NCI-H2227 treated with DMSO at 0.1 percent for 48 hours (cell line): ENCODE measurements at regions not wholly inside any gene's neighbourhood (a gene's known extent, or its start where the extent isn't known, plus 50 kb on each side); places are given as distances from the start of the nearest gene placed in this dataset.

Source experiments
- DNase-seq: peaks from one replicate; lab custom pipeline; 2025; lab: John Stamatoyannopoulos, UW

DNA sequence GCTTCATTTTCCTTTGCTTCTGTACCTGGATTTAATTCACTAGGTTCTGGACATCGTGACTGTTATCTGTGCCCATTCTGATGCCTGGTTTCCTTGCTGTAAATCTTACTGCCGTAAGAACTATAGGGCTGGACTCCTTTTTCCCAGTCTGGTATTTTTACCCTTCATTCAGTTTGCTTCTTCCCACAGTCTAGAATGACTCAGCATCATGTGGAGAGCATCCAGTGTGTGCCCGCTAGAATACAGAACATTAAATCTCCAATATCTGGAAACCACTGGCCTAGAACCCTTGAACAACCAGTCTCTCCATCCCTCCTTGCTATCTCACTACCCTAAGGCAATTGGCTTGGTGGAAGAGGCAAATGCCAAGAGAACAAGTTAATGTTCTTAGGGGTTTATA is 1075.4 kb upstream of the ZEB2 start:
- no peak for DNase-seq

DNA sequence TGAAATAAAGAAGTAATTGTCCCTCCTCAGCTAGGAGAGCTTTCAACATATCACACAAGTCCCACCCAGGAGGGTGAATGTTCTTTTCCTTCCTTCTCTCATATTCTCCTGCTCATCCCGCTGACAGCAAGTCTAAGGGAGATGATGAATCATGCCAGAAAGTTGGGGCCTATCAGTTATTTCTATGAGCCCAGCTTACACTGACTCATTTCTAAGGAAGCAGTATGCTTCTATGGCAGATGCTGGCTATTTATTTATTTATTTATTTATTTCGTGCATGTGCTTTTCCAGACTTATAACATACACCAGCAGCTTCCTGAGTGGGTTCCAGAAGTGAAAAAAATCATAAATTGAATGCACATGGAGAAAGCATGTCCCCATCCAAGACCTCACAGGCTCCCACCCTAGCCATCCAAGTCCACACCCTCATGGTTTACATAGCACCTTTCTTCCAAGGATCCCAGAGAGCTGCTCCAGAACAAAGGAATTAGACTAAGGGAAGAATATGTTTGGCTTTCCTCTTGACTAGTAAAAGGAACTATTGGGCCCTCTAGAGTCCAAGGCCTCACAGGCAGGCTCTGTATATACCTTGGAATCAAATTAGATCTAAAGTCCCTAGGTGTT is 1074.2 kb upstream of the ZEB2 start:
- DNase-seq = no peak

DNA sequence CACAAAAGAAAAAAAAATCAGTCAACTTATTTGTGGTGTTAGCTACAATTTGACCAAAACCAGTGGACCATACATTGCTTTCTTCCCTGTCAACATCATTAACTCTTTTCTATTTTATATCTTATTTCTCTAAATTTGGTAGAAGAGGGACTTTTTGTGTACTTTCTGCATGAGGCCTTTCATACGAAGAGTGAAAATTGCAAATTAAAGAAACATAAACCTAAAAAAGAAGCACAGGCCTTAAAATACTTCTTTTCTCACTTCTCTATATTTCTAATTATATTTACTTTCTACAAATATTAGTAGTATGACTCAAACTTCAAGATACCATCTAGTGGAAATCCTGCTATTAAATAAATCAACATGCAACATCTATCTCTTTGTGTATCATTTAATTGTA is 1073.4 kb upstream of the ZEB2 start:
- DNase-seq = no peak

DNA sequence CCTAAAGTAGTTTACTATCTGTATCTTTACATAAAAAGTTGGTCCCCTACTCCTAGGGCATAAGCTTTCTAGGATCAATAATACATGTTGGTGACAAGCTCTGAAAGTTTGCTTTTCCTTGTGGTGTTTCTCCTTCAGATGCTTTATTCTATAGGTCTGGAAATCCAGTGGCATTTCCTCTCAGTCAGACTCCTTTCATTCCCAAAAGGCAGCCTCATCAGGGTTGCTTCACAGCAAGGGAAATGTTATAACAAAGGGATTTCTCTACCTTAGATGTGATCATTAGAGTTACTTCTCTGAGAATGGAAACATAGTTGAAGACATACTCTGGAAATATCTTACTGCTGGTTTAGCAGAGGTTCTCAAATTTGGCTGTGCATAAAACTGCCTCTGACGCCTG is 1072.4 kb upstream of the ZEB2 start:
- no peak for DNase-seq

DNA sequence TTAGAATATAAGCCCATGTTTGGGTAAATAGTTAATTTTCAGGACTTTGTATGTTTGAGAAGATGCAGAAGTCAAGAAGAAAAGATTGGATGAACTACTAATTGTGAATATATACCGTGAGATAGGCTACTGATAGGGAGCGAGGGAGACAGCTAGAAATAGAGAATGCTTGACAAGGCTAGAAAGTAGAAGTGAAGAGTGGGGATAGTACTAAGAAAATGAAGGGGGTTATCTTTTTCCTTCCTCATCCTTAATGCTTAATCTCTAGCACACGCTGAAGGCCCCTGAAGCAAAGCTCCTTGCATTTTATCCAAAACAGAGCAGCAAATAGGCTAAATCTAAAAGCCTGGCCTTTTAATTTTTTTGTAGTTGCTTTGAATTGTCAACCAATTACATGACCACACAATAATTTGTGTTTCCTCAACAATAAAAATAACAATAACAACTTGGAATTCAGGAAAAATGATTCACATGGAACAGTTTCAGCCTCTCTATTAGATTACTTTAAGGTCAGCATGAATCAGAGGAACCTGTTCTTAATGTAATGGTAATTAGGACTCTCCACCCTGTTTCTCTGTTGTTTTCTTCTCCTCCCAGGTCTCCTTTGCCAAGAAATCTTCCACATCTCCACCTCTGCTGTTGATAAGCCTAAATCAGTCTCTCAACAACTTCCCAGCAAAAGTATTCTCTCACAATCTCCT is 1071.3 kb upstream of the ZEB2 start:
- DNase-seq = no peak

DNA sequence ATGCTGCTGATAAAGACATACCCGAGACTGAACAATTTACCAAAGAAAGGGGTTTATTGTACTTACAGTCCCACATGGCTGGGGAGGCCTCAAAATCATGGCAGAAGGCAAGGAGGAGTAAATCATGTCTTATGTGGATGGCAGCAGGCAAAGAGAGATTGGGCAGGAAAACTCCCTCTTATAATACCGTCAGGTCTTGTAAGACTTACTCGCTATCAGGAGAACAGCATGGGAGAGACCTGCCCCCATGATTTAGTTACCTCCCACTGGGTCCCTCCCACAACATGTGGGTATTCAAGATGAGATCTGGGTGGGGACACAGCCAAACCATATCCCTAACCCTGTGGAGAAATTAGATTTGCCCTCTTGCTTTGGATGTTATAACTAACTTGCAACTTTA is 1068.0 kb upstream of the ZEB2 start:
- DNase-seq = no peak

DNA sequence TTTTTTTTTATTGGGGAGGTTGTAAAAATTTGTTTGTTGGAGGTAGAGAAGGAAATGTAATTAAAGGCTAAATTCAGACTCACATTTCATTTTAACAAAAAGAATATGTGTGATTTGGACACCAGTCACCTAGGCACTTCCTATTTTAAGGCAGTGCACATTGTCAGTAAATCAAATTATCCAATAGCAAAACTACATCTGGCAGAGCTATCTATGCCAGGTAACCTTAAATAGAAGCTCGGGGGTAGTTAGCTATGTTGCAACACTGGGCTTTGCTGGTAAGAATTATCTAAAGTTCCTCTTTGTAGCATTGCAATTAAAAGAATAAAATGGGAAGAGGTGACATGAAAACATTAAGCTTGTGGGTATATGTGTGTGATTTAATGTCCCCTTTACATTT is 1064.4 kb upstream of the ZEB2 start:
- no peak for DNase-seq

DNA sequence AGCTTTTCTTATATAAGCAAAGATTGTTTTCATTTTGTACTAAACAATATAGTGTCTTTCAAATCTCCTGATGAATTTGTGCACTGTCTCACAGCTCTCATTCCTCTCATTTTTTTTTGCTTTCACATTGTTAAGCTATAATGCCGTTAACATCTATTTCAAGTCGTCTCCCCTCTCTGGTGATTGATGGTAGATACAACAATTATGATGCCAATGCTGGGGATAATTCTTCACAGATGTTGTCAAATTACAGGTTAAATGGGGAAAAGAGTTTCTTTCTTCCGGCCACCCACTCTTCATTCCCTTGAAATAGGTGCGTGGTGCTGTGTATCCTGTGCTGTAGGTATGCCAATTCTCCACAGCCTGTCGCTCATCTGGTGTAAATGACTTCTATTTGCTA is 1053.7 kb upstream of the ZEB2 start:
- no peak for DNase-seq

DNA sequence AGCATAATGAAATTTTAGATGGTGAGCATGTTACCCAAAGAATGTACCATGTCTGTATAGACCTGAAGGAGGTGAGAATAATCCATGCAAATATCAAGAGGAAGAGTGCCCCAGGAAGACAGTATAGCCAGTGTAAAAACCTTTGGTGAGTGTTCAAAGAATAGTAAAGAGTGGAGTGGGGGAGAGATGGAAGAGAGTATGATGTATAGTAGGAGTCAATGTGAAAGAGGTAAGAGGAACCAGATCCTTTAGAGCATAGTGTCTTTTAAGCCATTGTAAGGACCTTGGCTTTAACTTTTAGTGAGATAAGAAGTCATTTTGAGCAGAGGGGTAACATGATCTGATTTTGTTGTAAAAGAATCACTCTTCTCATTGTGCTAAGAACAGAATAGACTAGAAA is 1052.3 kb upstream of the ZEB2 start:
- DNase-seq = no peak

DNA sequence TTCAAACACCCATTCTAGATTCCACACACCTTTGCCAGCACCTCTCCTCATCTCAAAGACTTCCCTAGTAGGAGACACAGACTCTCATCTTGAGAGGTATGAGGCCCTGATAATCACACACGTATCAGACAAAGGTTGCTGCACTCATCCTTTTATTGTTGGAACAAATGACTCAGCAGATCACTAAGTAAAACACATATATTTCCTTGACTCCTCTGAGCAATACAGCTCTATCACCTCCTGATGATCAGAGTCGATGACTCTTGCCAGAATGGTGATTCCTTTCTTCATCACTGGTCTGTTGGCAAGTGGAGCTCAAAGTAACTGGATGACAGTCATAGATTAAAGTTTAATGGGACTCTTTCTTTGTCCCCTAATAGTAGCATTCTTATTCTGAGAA is 1049.2 kb upstream of the ZEB2 start:
- DNase-seq = no peak

DNA sequence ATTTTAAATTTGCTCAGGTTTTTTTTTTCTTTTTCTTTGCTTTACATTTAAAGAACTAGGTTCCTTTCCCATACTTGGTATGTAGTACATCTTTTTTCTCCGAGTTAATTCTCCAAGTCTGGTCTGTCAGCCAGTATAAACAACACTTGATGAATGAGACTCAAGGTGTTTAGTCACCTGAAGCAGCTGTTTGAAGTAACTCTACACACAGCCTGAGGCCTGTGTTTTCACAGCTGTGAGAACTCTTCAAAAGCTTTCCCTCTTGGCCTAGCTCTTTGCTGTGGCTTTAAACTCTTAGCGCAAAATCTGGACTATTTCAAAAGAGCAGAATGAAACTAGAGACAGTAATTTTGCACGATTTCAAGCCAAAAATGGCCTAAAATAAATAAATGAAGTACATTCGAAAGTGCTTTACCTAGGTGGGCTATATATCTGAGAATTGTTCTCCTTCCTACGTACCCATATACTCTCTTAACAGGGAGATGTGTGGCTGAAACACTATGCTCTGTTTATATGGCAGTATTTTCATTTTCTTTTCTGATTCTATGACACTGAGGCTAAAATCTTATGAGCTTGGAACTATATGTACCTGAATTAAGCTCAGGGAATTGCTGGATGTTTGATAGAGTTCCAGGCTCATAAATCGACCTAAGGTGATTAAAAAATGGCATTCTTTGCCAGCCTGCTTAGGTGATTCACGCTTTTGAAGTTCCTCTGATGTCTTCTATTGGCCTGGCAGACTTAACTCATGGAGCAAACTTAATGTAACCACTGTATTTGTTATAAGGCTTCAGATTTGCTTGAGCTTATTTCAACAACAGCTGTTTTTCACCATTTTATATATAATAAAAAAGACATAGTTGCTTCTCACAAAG is 1044.1 kb upstream of the ZEB2 start:
- no peak for DNase-seq

DNA sequence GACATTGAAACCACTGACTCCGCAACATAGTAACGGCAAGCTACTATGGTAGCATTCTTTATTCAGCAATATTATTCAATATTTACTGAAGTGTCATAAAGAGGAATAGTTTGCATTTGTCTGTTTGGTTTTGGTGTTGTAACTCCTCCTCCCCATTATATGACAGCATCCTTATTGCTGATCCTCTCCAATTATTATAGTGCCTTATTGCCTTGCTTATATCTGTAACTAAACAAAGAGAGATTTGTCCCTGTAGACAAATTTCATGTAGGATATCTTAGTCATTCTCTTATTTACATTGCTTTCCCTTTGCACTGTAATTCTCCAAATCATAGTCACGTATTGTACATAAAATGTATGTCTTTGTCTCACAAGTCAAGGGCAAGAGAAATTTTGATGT is 1041.2 kb upstream of the ZEB2 start:
- no peak for DNase-seq

DNA sequence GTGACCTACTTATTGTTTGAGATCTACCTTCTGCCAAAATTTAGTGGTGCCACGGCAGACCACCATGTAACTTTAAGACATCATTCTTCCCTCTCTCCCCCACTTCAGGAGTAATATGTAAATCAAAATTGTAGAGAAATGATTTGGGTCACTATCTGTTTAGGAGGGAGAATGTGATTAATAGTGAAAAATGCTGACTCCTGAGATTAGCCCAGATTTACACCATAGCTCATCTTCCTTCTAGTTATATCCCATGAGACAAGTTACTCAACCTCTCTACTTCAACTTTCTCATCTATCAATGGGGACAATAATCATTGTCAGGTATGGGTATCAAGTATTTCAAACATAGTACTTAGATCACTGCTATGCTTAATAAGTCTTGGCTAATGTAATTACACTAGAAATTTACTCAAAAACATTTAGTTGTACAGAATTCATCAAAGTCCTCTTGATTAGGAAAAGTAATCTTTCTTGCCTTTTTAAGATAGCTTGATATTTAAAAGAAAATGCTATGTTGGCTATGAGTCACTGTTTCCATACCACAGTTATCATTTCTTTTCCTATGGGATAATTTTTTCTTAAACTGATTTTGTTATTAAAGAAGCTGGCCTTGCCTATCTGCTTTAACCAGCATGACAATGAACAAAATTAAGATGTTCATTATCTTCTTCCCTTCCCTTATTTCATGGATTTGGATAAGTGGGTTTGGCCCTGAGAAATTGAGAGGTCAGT is 1038.9 kb upstream of the ZEB2 start:
- no peak for DNase-seq

DNA sequence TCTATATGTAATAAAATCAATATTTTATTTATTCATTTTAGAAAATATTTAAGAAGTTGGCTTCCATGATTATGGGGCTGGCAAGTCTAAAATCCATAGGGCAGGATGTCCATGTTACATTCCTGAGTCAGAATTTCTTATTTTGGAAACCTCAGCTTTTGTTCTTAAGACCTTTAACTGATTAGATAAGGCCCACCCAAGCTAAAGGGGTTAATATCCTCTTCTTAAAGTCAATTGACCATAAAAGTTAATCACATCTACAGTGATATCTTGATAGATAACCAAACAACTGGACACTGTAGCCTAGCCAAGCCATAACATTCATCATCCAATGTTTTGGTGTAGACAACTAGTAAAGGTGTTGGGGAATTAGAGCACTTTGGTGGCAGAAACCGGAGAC is 1035.4 kb upstream of the ZEB2 start:
- no peak for DNase-seq

DNA sequence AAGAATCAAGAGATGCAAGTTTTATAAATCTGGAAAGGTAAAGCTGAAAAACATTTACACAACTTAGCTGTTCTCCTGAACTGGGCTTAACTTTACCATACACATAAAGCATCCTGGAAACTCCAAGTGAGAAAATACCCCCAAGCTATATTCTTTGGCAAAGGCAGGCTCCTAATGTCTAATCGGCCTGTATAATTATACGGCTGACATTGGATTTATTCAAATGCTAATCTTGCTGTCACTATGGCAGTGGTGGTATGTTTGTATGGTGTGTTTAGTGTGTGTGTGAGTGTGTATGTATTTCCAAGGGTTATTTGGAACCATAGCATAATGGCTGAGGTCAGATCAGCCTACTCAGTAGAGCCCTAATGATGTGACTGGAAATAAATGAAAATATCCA is 1031.8 kb upstream of the ZEB2 start:
- DNase-seq = no peak

DNA sequence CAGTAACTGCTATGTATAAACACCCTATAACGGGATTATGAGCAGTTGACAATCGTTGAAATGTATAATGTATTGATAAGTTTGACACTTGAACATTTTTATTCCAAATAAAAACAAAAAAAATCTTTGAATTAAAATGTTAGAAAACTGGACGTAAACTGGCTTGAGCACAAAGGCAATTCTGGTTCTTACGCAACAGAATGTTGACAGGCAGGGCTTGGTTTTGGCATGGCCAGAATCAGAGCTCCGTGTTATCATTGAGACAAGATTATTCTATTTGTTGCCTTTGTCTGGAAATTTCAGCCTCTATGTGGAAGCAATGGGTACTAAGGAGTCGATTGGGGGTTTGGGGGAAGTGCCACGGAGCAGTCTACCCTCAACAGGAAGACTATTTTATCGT is 1028.6 kb upstream of the ZEB2 start:
- DNase-seq = no peak

DNA sequence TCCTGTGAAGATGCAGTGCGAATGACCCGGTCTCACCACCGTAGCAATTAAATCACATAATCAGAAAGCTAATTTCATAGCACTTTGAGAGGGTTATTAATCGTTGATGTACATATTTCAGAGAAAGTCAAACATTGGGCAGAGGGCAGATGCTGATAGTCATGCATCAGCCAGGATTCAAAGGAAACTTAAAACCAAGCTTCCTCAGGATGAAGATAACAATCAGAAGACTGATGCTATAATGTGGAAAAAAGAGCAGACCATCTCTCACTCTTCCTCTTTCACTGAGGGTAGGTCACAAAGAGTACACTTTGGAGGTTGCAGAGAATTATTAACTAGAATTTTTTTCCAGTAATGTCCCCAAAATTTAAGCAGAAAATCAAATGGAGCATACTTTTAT is 1027.7 kb upstream of the ZEB2 start:
- no peak for DNase-seq

DNA sequence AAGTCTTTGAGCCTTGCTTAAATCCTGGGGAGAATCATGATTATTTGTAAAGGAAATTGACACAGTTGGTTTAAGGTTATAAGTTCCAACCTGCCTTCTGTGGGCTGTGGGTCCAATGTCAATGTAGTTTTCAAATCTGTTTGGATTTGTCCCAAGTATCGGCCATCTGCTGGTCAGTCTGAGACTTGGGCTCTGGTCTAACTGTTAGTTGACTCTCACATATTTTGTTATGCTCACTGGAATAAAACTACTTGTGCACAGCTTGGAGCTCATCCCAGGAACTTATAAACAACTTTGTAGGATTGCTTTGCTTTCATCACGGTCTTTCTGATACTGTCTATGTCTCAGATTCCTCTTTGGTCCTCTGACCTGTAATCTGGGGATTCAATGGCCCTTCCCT is 1026.2 kb upstream of the ZEB2 start:
- DNase-seq = no peak

DNA sequence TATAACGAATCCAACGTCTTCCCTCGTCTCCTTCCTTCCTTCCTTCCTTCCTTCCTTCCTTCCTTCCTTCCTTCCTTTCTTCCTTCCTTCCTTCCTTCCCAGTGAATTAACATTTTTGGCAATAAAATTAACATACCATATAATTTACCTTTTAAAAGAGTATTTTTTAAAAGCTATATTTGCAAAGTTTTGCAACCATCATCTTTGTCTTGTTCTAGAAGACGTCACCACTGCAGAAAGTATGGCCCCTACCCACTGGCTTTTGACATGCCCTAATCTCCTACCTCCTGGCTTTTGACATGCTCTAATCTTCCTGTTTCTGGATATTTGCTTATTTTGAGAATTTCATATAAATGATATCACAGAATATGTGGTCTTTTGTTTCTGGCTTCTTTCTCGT is 1023.9 kb upstream of the ZEB2 start:
- DNase-seq = no peak

DNA sequence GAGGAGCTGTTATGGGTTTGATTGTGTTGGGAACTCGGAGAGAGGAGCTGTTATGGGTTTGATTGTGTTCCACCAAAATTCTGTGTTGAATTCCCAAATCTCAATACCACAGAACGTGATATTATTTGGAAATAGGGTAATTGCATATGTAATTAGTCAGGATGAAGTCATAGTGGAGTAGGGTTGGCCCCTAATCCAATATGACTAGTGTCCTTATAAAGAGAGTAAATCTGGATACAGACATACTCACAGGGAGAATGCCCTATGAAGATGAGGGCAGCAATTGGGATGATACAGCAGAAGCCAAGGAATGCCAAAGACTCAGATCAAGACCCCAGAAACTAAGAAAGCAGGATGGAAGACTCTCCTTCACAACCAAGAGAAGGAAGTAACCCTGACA is 1023.2 kb upstream of the ZEB2 start:
- no peak for DNase-seq

DNA sequence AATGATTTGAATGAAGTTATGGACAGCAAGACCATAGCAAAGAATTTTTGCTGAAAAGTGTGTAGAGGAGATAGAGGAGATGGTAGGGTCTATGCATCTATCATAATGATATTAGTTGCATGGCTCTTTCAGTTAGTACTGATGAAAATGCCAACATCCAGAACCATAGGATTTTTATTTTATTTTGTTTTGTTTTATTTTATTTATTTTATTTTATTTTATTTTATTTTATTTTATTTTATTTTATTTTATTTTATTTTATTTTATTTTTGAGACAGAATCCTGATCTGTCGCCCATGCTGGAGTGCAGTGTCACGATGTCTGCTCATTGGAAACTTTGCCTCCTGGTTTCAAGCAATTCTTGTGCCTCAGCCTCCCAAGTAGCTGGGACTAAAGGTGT is 1021.1 kb upstream of the ZEB2 start:
- DNase-seq = no peak

DNA sequence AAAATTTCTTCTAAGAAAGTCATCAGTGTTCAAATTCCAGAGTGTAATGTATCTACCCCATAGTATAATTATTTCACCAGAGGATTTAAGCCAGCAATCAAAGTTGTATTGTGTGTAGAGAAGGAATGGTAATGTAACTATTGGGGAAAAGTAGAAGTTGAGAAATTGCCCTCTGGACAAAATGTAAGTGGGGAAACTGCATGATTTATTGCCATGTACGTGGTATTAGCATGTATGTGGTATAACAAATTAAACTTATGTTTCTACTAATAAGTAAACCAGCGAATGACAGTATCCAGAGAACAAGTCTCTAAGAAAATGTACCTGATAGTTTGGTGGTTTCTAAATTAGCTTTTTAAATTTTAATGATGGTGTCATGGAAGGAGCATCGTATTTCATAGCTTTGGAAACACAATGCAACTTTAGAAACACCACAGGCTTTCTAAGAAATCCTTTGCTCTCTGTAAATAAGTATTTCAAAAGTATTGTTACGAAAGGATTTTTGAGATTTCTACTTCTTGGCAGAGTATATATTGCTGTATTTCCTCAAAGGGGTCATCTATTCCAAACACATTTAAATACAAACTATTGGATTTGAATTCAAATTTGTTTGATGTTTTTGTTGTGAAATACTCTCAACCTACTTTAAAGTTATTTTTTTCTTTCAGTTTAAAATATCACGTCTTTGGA is 1018.9 kb upstream of the ZEB2 start:
- DNase-seq = no peak
